GM23338 (cell line): ENCODE measurements at regions not wholly inside any gene's neighbourhood (a gene's known extent, or its start where the extent isn't known, plus 50 kb on each side); places are given as distances from the start of the nearest gene placed in this dataset.

ENCODE experiments used
- ATAC-seq: fragments of 200-7000 bp; cut with Tn5 transposase; 3 replicates; pipeline ENCODE4 v1.9.1; 2020
- DNase-seq: peaks from one replicate; pipeline ENCODE4 v3.0.0-alpha.2; 2015; ENCODE audit warnings: low spot score
- H2AFZ ChIP-seq: fragments of 200-600 bp; sonication (generic); 2 replicates; pipeline ENCODE4 v1.8.0; 2016; ENCODE audit warnings: antibody characterized with exemption, mild to moderate bottlenecking, moderate library complexity
- H3F3A ChIP-seq: fragments of 200-600 bp; sonication (generic); replicated peaks from 2 replicates; pipeline ENCODE4 v1.8.0; 2017; ENCODE audit warnings: antibody characterized with exemption, mixed run types, low read depth
- H3K27ac ChIP-seq: fragments of 200-600 bp; sonication (generic); 2 replicates; pipeline ENCODE4 v1.6.1; 2016; ENCODE audit warnings: low read depth
- H3K27me3 ChIP-seq: fragments of 200-600 bp; sonication (generic); 2 replicates; pipeline ENCODE4 v1.8.0; 2016; ENCODE audit warnings: mild to moderate bottlenecking, mixed run types, moderate library complexity; ENCODE audit not compliant: insufficient read depth
- H3K36me3 ChIP-seq: fragments of 200-600 bp; sonication (generic); 2 replicates; pipeline ENCODE4 v1.8.0; 2016; ENCODE audit warnings: mild to moderate bottlenecking; ENCODE audit not compliant: insufficient read depth
- H3K4me1 ChIP-seq: fragments of 200-600 bp; sonication (generic); 2 replicates; pipeline ENCODE4 v1.8.0; 2016; ENCODE audit warnings: mild to moderate bottlenecking, moderate library complexity; ENCODE audit not compliant: insufficient read depth
- H3K4me2 ChIP-seq: fragments of 200-600 bp; sonication (generic); 2 replicates; pipeline ENCODE4 v1.7.1; 2017; ENCODE audit warnings: mixed run types
- H3K4me3 ChIP-seq: fragments of 200-600 bp; sonication (generic); 2 replicates; pipeline ENCODE4 v1.6.1; 2016; ENCODE audit warnings: mixed run types
- H3K79me2 ChIP-seq: fragments of 200-600 bp; sonication (generic); replicated peaks from 2 replicates; pipeline ENCODE4 v1.8.0; 2017; ENCODE audit warnings: mild to moderate bottlenecking; ENCODE audit not compliant: insufficient read depth
- H3K9me2 ChIP-seq: fragments of 200-600 bp; sonication (generic); 2 replicates; pipeline ENCODE4 v1.8.0; 2017; ENCODE audit not compliant: insufficient read depth
- H4K20me1 ChIP-seq: fragments of 200-600 bp; sonication (generic); replicated peaks from 2 replicates; pipeline ENCODE4 v1.8.0; 2017; ENCODE audit warnings: mild to moderate bottlenecking; ENCODE audit not compliant: insufficient read depth
- H3K27ac Mint-ChIP-seq: 2 replicates; pipeline ENCODE4 v1.8.0; 2020; ENCODE audit warnings: inconsistent platforms, mild to moderate bottlenecking, moderate library complexity, mixed read lengths
- H3K27me3 Mint-ChIP-seq: 3 replicates; pipeline ENCODE4 v1.8.0; 2022; ENCODE audit warnings: low read depth, mild to moderate bottlenecking, moderate library complexity, mixed read lengths, inconsistent platforms; ENCODE audit not compliant: insufficient read depth, poor library complexity
- H3K36me3 Mint-ChIP-seq: 3 replicates; pipeline ENCODE4 v1.8.0; 2021; ENCODE audit warnings: low read depth, mild to moderate bottlenecking, inconsistent platforms, moderate library complexity, mixed read lengths
- H3K4me1 Mint-ChIP-seq: 3 replicates; pipeline ENCODE4 v1.8.0; 2020; ENCODE audit warnings: mild to moderate bottlenecking, inconsistent platforms, mixed read lengths
- H3K4me3 Mint-ChIP-seq: 3 replicates; pipeline ENCODE4 v1.8.0; 2021; ENCODE audit warnings: moderate library complexity, mild to moderate bottlenecking, inconsistent platforms, mixed read lengths
- H3K9me3 Mint-ChIP-seq: 3 replicates; pipeline ENCODE4 v1.8.0; 2020; ENCODE audit warnings: moderate library complexity, mild to moderate bottlenecking, inconsistent platforms, mixed read lengths
- CREB1 ChIP-seq: fragments of 250-450 bp; sonication (Bioruptor Pico); IDR thresholded peaks from 2 replicates; pipeline ENCODE4 v1.5.0; 2020; ENCODE audit warnings: low read depth, mild to moderate bottlenecking, moderate library complexity
- CTCF ChIP-seq, 2 experiments: fragments of 200-600 bp in 1 of 2; sonication (generic) in 1 of 2; conservative IDR thresholded peaks; 2 replicates each; pipeline versions ENCODE4 v1.5.1 to v1.6.1; 2016 to 2017; ENCODE audit warnings: antibody characterized with exemption in 2 of 2, low read depth in 2 of 2, mild to moderate bottlenecking in 2 of 2, moderate library complexity in 1 of 2
- ETS1 ChIP-seq: IDR thresholded peaks from 2 replicates; pipeline ENCODE4 v1.6.1; 2016; ENCODE audit warnings: antibody characterized with exemption
- EZH2 ChIP-seq: fragments of 200-600 bp; sonication (generic); IDR thresholded peaks from one replicate; pipeline ENCODE4 v1.8.0; 2017; ENCODE audit warnings: antibody characterized with exemption, mild to moderate bottlenecking, low read depth; ENCODE audit not compliant: unreplicated experiment
- EZH2phosphoT487 ChIP-seq: fragments of 200-600 bp; sonication (generic); IDR thresholded peaks from one replicate; pipeline ENCODE4 v1.8.1; 2018; ENCODE audit warnings: antibody characterized with exemption; ENCODE audit not compliant: unreplicated experiment
- JUNB ChIP-seq: IDR thresholded peaks from one replicate; pipeline ENCODE4 v1.6.1; 2016; ENCODE audit warnings: antibody characterized with exemption; ENCODE audit not compliant: unreplicated experiment
- NANOG ChIP-seq: IDR thresholded peaks from 2 replicates; pipeline ENCODE4 v1.6.1; 2016; ENCODE audit warnings: antibody characterized with exemption, borderline replicate concordance
- POLR2AphosphoS5 ChIP-seq: IDR thresholded peaks from 2 replicates; pipeline ENCODE4 v1.6.1; 2016; ENCODE audit warnings: antibody characterized with exemption, low read depth
- REST ChIP-seq: IDR thresholded peaks from one replicate; pipeline ENCODE4 v1.6.1; 2018; ENCODE audit warnings: antibody characterized with exemption; ENCODE audit not compliant: unreplicated experiment
- STAT1 ChIP-seq: IDR thresholded peaks from one replicate; pipeline ENCODE4 v1.6.1; 2016; ENCODE audit warnings: antibody characterized with exemption; ENCODE audit not compliant: unreplicated experiment
- ZNF114 ChIP-seq: fragments of 250-450 bp; sonication (Bioruptor Pico); IDR thresholded peaks from 2 replicates; pipeline ENCODE4 v1.5.0; 2020; ENCODE audit warnings: mild to moderate bottlenecking, moderate library complexity
- ZNF331 ChIP-seq: fragments of 250-450 bp; sonication (Bioruptor Pico); IDR thresholded peaks from 2 replicates; pipeline ENCODE4 v1.5.0; 2020; ENCODE audit warnings: low read depth, mild to moderate bottlenecking, moderate library complexity
- ZNF462 ChIP-seq: fragments of 250-450 bp; sonication (Bioruptor Pico); IDR thresholded peaks from 2 replicates; pipeline ENCODE4 v1.5.0; 2020; ENCODE audit warnings: mild to moderate bottlenecking, moderate library complexity

- no peaks in the 10 kb centered on the region for H3K27me3 Mint-ChIP-seq
- no peak overlapping the region for H3K4me2 ChIP-seq
- no peak overlapping the region for H3K4me3 ChIP-seq
These were observed 607.9 kb downstream of the ANKRD50 start for GRCh38 chr4:124104628-124105027.

More at GRCh38 chr4:124104628-124105027, 607.9 kb downstream of the ANKRD50 start:
- H3K4me3 Mint-ChIP-seq: no peak overlapping the region
- no peaks in the 10 kb centered on the region for H3K4me1 ChIP-seq
- H3K27me3 ChIP-seq: no peaks in the 10 kb centered on the region
- H3K27ac Mint-ChIP-seq: no peak overlapping the region
- peaks cover 5% of the 10 kb centered on the region; the same call in 1 of the 2 replicates for H3K9me2 ChIP-seq
- no peak overlapping the region for H3K27ac ChIP-seq
- no peaks in the 10 kb centered on the region for H3F3A ChIP-seq
- H3K79me2 ChIP-seq: no peaks in the 10 kb centered on the region
- no peaks in the 10 kb centered on the region for H3K4me1 Mint-ChIP-seq
- H2AFZ ChIP-seq: no peak overlapping the region
- no peaks in the 10 kb centered on the region for H3K36me3 ChIP-seq
- H3K36me3 Mint-ChIP-seq: peaks cover 4% of the 10 kb centered on the region; the same call in 2 of the 3 replicates
- H3K9me3 Mint-ChIP-seq: peaks cover 14% of the 10 kb centered on the region; the same call in 1 of the 3 replicates
- ATAC-seq (no peak), DNase-seq (no peak)
- no peaks in the 10 kb centered on the region for H4K20me1 ChIP-seq
- no peak for TF ChIP-seq EZH2phosphoT487
- no peak for TF ChIP-seq REST
- no peak for TF ChIP-seq ZNF331 (CRISPR knock-in tag)
- no peak for TF ChIP-seq CTCF (conservative IDR thresholded peaks at IDR 0.05; ENCODE audit: low read depth in 2 of 2)
- TF ChIP-seq NANOG: no peak
- no peak for TF ChIP-seq CREB1 (CRISPR knock-in tag)
- TF ChIP-seq STAT1: no peak
- no peak for TF ChIP-seq ETS1
- no peak for TF ChIP-seq POLR2AphosphoS5
- no peak for TF ChIP-seq EZH2
- TF ChIP-seq JUNB: no peak
- no peak for TF ChIP-seq ZNF462 (CRISPR knock-in tag)
- no peak for TF ChIP-seq ZNF114 (CRISPR knock-in tag)
